ENCODE measurements at regions not wholly inside any gene's neighbourhood (a gene's known extent, or its start where the extent isn't known, plus 50 kb on each side); places are given as distances from the start of the nearest gene placed in this dataset.

DNA sequence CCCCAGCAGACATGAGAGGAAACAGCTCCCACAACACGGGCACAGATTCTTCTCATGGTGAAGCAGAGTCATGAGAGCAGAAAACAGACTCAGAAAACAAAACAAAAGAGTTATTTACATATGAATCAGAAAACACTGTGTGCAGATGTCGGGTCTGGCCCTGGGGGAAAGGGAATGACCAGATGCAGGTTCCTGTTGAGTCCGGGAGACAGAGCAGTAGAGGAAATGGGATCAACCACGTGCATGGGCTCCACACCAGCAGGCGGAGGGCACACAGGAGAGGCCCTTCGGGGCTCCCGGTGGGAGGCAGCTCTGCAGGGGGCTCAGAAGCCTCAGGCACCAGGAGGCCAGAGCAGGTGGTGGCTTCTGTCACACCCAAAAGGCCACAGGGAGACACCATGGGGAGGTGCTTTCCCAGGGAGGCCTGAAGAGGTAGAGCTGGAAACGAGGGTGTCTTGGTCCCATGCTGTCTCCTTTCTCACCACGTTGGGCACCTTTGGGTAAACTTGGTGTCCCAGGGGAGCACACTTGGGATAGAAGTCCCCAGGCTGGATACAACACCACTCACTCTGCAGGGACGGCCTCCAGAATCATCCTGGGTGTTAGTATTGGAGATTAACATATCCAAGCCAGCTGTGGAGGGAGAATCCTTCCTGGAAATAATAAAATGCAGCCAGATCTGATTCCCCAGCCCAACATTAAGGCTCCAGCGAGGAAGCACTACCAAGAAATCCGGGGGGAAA is 764.7 kb downstream of the BRD1 start:
- DNase-seq (ENCODE audit: low read depth) = no peak
- TF ChIP-seq, protein P1, sequence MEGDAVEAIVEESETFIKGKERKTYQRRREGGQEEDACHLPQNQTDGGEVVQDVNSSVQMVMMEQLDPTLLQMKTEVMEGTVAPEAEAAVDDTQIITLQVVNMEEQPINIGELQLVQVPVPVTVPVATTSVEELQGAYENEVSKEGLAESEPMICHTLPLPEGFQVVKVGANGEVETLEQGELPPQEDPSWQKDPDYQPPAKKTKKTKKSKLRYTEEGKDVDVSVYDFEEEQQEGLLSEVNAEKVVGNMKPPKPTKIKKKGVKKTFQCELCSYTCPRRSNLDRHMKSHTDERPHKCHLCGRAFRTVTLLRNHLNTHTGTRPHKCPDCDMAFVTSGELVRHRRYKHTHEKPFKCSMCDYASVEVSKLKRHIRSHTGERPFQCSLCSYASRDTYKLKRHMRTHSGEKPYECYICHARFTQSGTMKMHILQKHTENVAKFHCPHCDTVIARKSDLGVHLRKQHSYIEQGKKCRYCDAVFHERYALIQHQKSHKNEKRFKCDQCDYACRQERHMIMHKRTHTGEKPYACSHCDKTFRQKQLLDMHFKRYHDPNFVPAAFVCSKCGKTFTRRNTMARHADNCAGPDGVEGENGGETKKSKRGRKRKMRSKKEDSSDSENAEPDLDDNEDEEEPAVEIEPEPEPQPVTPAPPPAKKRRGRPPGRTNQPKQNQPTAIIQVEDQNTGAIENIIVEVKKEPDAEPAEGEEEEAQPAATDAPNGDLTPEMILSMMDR (IDR thresholded peaks at IDR 0.05; ENCODE audit: control insufficient read depth, extremely low read depth, insufficient read depth) = no peak
- no peak overlapping the region for H3K4me3 ChIP-seq (ENCODE audit: low read depth, low read length)

DNA sequence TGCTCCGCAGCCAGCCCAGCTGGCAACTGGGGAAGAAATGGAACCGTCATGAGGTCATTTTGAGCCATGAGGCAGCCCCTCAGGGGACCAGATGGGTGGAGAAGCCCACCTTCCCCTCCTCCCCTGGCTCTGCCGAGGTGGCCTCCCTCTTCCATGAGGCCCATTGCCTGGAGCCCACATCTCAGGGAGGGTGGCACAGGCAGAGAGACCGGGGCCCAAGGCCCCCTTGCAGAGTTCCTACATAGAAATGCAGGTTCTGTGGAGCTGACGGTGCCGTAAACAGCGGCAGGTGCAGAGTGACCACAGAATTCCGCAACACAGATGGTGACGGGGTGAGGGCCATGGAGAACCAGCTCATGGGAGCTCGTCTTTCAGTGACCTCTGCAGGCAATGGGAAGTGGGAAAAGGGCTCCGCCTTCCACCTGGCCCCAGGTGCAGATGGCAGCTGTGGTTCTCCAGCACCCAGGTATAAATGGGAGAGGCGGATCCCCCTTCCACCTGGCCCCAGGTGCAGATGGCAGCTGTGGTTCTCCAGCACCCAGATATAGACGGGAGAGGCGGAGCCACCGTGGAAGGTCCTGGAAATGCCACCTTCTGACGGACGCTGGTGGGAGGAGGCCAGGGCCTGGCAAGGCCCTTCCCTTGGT is 765.4 kb downstream of the BRD1 start:
- H3K4me3 ChIP-seq (ENCODE audit: low read depth, low read length) = no peak overlapping the region
- no peak for DNase-seq (ENCODE audit: low read depth)
- TF ChIP-seq, protein P1 (IDR thresholded peaks at IDR 0.05; ENCODE audit: control insufficient read depth, extremely low read depth, insufficient read depth) = no peak

DNA sequence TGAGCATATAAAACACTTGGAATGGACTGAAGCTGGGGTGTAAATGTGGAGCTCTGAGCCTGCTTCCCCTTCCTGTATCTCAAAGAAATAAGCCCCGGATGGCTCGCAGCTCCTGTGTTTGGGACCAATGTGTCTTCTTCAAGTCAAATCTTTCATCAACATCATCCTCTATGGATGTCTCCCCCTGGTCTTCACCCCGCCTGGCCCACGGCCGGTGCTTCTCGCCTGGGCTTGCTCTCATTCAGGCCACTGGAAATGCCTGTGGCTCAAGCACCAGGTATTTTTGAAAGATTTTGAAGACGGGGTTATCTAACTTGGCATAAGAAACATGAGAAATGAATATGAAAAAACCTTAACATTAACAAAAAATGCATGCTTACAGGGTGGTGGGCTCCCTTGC is 769.8 kb downstream of the BRD1 start:
- TF ChIP-seq, protein P1 (IDR thresholded peaks at IDR 0.05; ENCODE audit: control insufficient read depth, extremely low read depth, insufficient read depth) = no peak
- no peak overlapping the region for H3K4me3 ChIP-seq (ENCODE audit: low read depth, low read length)
- no peak for DNase-seq (ENCODE audit: low read depth)

DNA sequence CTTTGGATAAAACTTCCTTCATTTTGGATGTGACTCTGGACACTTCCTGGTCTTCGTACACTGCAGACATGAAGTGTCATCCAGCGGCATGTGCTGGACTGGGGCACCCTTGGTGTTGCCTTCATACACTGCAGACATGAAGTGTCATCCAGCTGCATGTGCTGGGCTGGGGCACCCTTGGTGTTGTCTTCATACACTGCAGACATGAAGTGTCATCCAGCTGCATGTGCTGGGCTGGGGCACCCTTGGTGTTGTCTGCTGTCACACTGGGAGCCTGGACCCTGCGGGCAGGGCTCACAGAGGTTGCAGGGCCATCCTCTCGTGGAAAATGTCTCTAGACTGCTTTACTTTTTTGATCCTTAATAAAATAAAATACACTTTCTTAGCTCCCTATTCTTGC is 771.4 kb downstream of the BRD1 start:
- DNase-seq (ENCODE audit: low read depth) = no peak
- no peak overlapping the region for H3K4me3 ChIP-seq (ENCODE audit: low read depth, low read length)
- TF ChIP-seq, protein P1 (IDR thresholded peaks at IDR 0.05; ENCODE audit: control insufficient read depth, extremely low read depth, insufficient read depth) = no peak

DNA sequence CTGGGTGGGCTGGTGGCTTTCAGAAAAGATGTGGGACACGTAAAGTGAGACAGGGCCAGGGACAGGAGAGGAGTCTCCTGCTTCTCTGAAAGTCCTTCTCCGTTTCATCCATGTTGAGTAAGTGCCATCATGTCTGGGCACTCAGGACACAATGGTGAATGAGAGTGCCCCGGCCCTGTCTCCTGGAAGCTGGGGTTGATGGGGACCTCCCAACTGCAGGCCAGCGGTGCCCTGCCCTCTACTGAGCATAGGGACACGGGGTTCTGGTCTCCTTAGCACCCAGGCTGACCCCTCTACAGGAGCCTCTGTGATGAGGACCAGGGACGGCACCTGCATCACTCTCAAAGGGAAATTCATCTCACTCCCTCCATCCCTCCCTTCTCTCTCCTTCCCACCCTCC is 772.3 kb downstream of the BRD1 start:
- TF ChIP-seq, protein P1 (IDR thresholded peaks at IDR 0.05; ENCODE audit: control insufficient read depth, extremely low read depth, insufficient read depth) = no peak
- no peak for DNase-seq (ENCODE audit: low read depth)
- H3K4me3 ChIP-seq (ENCODE audit: low read depth, low read length) = no peak overlapping the region

DNA sequence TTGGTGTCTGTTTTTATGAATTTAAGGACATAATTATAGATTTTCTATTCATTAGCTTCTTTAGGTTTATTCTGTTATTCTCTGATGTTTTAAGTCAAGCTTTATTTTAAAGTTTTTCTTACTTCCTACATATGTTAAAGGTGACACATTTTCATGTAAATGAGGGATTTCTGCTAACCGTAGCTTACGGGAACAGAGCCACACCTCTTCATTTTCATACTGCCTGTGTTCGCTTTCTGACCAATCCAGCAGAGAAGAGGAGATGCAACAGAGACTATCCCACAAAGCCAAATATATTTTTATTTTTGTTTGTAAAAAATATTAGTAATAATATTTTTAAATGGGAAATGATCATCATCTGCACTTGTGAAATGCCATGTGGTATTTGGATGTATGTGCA is 774.1 kb downstream of the BRD1 start:
- DNase-seq (ENCODE audit: low read depth) = no peak
- TF ChIP-seq, protein P1 (IDR thresholded peaks at IDR 0.05; ENCODE audit: control insufficient read depth, extremely low read depth, insufficient read depth) = no peak
- H3K4me3 ChIP-seq (ENCODE audit: low read depth, low read length) = no peak overlapping the region
